GM21423 (cell line): ENCODE measurements at regions not wholly inside any gene's neighbourhood (a gene's known extent, or its start where the extent isn't known, plus 50 kb on each side); places are given as distances from the start of the nearest gene placed in this dataset.

Source experiments
- ATAC-seq: cut with Tn5 transposase; IDR thresholded peaks from one replicate; pipeline ENCODE4 v1.9.1; 2021; ENCODE audit warnings: mild to moderate bottlenecking, moderate library complexity; ENCODE audit not compliant: unreplicated experiment

DNA sequence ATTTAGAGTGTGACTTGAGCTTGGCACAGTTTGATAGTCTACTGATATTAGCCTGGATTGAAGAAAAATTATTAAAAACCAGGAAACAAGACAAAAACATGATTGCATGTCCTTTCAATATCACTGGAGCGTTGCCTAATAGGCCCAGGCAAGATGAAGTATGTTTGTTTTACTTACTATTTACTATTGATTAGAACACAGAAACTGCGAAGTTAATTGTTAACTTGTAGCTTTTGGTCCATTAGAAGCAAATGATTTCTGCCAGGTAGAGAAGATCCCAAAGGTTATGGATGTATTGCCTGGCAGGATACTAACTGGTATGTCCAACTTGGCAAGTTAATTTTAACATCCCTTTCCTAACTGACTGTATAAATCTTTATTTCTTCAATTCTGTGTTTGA lies 268.9 kb downstream of the ETNK1 start:
- ATAC-seq = no peak

GRCh38 chr12:22899184-22899583 lies 274.2 kb downstream of the ETNK1 start:
- ATAC-seq = no peak

GRCh38 chr12:22900401-22900800 lies 275.4 kb downstream of the ETNK1 start:
- ATAC-seq = no peak

DNA sequence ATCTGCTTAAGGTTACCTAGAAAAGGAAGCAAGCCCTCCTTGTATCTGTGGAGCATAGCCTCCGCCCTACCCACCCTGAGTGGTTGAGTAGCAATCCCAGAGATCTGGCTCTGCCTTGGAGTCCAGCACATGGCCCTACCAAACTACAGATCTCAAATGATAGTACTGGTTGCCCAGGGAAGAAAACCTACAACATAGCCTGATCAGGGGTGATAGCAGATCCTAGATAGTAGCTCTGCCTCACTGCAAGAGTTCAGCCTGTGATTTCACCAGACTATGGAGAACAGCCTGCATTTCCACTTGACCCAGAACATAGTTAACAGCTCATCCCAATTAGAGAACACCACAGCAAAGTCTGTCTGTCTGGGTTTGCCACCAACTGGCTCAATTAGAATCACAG lies 279.5 kb downstream of the ETNK1 start:
- no peak for ATAC-seq

- no peak for ATAC-seq
These were observed 291.3 kb downstream of the ETNK1 start for GRCh38 chr12:22916241-22916640.

GRCh38 chr12:22916815-22917214 lies 291.8 kb downstream of the ETNK1 start:
- no peak for ATAC-seq

DNA sequence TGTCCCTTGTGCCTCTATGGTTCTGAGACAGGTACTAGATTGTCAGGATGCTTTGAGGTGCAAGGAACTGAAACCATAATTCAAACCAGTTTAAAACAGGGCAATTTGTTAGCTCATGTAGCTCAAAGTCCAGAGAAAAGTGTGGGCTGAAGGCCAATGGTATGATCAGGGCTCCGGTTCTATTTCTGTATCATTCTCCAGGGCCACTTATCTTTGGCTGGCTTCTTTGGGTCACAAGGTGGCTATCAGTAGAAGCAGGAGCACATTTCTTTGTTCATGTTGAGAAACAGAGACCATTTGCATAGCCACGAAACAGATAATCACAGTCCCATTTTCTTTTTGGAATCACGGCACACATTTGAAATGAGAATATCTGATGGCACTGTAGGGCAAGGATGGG lies 294.9 kb downstream of the ETNK1 start:
- no peak for ATAC-seq

DNA sequence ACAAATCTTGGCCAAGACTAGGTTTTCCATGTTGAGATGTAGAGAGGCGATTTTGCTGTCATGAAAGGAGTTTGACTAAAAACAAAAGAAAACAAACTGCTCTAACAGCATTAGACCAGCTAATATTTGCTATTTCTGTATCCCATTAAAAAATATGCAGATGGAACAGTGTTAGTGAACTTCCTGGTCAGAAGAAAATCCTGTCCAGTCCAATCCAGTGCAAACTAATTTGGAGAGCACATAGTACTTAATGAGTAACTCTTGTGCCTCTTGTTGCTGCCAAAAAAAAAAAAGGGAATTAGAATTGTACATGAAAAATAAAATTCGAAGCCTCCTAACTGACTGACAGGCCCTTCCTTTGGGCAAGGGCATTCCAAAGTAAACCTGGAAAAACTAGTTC lies 298.8 kb downstream of the ETNK1 start:
- ATAC-seq = no peak

GRCh38 chr12:22924391-22924790 lies 299.4 kb downstream of the ETNK1 start:
- no peak for ATAC-seq

DNA sequence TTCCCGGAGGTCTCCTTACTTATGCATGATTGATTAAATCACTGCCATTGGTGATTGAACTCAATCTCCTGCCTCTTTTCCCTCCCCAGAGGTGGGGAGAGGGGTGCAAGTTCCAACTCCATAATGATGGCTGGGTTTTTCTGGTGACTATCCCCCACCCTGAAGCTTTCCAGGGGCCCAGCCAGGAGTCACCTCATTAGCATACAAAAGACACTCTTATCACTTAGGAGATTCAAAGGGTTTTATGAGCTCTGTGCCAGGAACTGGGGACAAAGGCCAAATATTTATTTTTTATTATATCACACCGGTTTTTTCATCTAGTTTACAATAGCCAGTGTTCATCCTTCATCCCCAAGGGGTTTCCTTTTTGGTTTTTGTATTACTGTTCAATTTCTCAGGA lies 300.7 kb downstream of the ETNK1 start:
- no peak for ATAC-seq

- no peak for ATAC-seq
These were observed 307.5 kb downstream of the ETNK1 start for GRCh38 chr12:22932431-22932830.

GRCh38 chr12:22935090-22935489 lies 310.1 kb downstream of the ETNK1 start:
- no peak for ATAC-seq

GRCh38 chr12:22935501-22935900 lies 310.5 kb downstream of the ETNK1 start:
- ATAC-seq = no peak

DNA sequence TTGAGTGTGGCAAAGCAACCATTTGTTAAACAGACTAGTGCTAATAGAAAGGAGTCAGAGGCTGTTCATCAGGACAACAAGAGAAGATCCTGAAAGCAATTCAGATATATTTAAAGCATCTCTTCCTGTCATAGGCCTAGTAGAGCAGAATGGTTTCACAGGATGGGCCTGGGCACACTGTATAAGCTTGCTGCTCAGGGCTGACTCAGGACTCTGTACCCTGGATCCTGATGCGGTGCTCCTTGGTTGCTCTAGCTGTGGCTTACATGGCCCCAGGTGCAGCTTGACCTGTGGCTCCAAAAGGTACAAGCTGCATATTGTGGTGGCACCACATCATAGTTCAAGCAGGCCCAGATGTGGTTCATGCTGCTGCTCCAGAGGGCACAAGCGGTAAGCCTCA lies 313.4 kb downstream of the ETNK1 start:
- ATAC-seq = no peak

GRCh38 chr12:22951206-22951605 lies 326.2 kb downstream of the ETNK1 start:
- no peak for ATAC-seq

DNA sequence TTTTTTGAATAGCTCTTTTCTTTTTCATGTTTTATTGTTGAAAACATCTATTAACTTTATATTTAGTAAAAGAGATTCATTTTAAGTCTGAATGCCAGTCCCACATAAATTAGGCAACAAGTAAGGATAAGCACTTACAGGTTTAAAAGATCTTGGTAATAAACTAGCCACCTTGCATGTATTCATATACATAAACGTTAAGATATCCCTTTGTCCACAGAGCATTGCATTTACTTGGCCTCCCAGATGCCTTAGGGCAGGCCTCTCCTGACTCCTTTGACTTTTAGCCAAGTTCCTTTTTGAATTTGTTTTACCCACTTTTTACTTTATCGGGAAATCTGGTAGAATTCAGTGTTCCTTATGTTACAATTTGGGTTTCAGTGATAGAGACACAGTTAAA lies 331.7 kb downstream of the ETNK1 start:
- ATAC-seq = no peak

DNA sequence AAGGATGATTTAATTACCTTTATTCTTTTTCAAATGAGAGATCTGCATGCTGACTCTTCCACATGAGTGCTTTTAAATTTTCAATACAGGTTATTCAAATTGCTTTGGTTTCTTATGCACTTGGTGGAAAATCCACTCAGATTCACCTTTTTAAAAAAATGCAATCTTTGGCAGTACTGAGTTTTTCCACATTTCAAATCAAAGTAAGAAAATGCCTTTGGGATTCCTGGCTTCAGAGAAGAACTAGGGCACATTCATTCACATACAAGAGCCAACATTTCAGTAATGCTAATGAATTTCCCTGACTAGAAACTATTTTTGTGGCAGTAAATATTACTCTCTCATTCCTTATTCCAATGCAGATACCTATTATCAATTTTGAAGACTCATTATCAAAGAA lies 342.2 kb downstream of the ETNK1 start:
- ATAC-seq = no peak

GRCh38 chr12:22969521-22969920 lies 344.6 kb downstream of the ETNK1 start:
- ATAC-seq = no peak

GRCh38 chr12:22971247-22971646 lies 346.3 kb downstream of the ETNK1 start:
- no peak for ATAC-seq

DNA sequence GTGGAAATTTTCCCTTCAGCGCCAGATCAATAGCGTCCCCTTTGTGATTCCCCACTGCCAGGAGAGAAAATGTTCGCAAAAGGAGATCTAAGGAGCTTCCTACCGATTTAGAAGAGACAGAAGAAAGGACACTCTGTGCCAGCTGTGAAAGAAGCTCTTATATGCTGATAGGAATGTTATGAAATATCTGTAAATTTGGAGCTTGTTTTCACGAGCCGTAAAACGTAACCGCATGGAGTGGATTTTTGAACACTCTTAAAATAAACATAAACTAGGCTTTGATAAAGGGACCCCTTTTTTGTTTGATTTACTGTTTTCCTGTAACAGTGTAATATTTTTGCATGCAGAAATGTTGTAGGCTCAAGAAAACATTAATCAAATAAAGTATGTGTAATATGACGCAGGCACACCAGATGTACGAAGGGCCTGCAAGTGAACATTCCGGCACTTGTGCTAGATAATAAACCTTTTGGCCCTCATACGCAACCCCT lies 346.8 kb downstream of the ETNK1 start:
- ATAC-seq = no peak

DNA sequence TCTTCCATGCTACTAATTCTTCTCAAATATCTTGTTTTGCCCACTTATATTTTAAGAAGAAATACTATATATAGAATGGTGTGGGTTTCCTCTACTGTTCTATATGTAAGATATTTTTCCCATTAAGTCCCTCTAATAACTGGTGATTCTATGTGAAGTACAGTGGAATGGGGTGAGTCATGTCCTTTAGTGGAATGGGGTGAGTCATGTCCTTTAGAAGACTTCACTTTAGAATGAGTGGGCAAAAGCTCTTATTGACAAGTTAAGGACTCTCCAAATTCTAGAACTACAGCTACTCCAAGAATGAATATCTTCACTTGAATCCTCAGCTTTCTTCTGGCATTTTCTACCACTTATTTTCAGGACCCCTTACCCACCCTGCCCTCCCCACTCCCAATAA lies 349.9 kb downstream of the ETNK1 start:
- ATAC-seq = no peak

- ATAC-seq = no peak
These were observed 354.0 kb downstream of the ETNK1 start for GRCh38 chr12:22978962-22979361.

DNA sequence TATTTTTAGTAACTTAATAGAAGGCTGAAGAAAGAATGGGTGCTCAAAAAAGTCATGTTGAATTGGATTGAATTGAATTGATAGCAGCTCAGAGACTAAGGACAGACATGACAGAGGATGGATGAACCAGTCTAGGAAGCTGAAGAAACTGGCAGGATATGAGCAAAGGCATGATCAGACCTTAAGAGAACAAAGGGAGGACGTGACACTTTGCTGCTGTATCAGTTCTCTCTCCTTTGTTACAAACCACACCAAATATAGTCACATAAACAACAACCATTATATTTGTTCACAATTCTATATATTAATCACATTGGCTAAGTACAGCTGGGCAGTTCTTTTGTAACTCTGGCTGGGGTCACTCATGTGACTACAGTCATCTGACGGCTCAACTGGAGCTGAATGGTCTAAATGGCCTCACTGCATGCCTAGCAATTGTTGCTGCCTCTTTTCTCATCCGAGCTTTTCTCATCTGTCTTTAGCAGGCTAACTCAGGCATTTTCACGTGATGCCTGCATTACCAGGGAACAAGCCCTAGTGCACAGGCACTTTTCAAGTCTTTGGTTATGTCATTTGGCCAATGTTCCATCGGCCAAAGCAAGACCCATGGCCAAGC lies 355.0 kb downstream of the ETNK1 start:
- no peak for ATAC-seq
